Erythroblast (primary cell): ENCODE measurements at regions not wholly inside any gene's neighbourhood (a gene's known extent, or its start where the extent isn't known, plus 50 kb on each side); places are given as distances from the start of the nearest gene placed in this dataset.

Source experiments
- GATA1 ChIP-seq: IDR thresholded peaks from 2 replicates; pipeline ENCODE4 v1.6.1; 2011; ENCODE audit warnings: low read depth, mild to moderate bottlenecking, control low read depth, low read length, moderate library complexity
- POLR2A ChIP-seq: IDR thresholded peaks from 2 replicates; pipeline ENCODE4 v1.6.1; 2011; ENCODE audit warnings: mild to moderate bottlenecking, low read length

DNA sequence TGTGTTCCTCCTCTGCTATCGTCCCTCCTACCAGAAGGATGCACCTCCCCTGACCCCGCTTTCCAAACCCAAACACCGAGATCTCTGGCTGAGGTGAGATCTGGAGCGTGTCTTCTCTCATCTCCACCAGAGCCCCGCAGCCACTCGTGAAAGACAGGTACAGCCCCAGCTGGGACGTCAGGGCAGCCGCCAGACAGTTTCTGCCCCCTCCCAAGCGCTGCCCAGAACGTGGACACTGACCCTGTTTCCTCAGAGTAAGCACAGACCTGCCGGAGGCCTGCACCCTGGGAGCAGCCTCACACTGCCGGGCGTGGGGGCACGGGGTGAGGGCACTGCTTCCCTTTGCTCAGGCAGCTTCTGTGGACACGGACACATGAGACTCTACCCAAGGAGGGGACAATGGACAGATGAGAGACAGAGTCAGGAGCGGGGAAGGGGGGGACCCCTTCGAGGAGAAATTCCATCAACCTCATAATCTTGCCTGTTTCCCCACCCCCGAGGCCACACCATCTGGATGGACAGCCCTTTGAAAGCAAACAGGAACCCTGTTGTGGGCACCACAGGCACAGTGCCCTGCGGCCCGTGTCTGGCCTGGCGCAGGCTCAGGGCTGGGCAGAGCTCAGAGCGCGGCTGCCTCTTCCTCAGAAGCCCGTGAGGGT is 210.6 kb downstream of the DLL1 start:
- TF ChIP-seq POLR2A (no peak), GATA1 (no peak)
